SK-N-SH treated with all-trans-retinoic acid at 6 μM for 48 hours (cell line): ENCODE measurements at regions not wholly inside any gene's neighbourhood (a gene's known extent, or its start where the extent isn't known, plus 50 kb on each side); places are given as distances from the start of the nearest gene placed in this dataset.

ENCODE experiments used
- PPARA ChIP-seq: fragments of 250-450 bp; sonication (Bioruptor Pico); IDR thresholded peaks from 2 replicates; pipeline ENCODE4 v1.5.0; 2020; ENCODE audit warnings: mild to moderate bottlenecking, borderline replicate concordance
- RARB ChIP-seq: fragments of 250-450 bp; sonication (Bioruptor Pico); IDR thresholded peaks from 2 replicates; pipeline ENCODE4 v1.8.0; 2021; ENCODE audit warnings: mild to moderate bottlenecking, moderate library complexity
- TSHZ2 ChIP-seq: fragments of 250-450 bp; sonication (Bioruptor Pico); IDR thresholded peaks from 2 replicates; pipeline ENCODE4 v1.5.0; 2020; ENCODE audit warnings: mild to moderate bottlenecking, moderate library complexity
- ZFP3 ChIP-seq: fragments of 250-450 bp; sonication (Bioruptor Pico); IDR thresholded peaks from 2 replicates; pipeline ENCODE4 v1.5.0; 2020; ENCODE audit warnings: mild to moderate bottlenecking, moderate library complexity
- TF ChIP-seq, protein P1 (sequence below): fragments of 250-450 bp; sonication (Bioruptor Pico); IDR thresholded peaks from 2 replicates; pipeline ENCODE4 v1.8.0; 2020; ENCODE audit warnings: mild to moderate bottlenecking, moderate library complexity, borderline replicate concordance

DNA sequence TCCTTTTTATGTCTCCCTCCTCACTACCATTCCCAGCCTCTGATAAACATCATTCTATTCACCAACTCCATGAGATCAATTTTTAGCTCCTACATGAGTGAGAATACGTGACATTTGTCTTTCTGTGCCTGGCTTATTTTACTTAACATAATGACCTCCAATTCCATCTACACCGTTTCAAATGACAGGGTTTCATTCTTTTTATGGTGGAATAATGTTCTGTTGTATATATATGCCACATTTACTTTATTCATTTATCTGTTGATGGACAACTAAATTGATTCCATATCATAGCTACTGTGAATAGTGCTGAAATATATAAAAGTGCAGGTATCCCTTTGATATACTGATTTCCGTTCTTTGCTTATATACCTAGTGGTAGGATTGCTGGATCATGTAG is 503.9 kb downstream of the SMARCA1 start:
- TF ChIP-seq PPARA (CRISPR knock-in tag) (no peak), TSHZ2 (CRISPR knock-in tag) (no peak), RARB (no peak), ZFP3 (CRISPR knock-in tag) (no peak)
- TF ChIP-seq, protein P1, sequence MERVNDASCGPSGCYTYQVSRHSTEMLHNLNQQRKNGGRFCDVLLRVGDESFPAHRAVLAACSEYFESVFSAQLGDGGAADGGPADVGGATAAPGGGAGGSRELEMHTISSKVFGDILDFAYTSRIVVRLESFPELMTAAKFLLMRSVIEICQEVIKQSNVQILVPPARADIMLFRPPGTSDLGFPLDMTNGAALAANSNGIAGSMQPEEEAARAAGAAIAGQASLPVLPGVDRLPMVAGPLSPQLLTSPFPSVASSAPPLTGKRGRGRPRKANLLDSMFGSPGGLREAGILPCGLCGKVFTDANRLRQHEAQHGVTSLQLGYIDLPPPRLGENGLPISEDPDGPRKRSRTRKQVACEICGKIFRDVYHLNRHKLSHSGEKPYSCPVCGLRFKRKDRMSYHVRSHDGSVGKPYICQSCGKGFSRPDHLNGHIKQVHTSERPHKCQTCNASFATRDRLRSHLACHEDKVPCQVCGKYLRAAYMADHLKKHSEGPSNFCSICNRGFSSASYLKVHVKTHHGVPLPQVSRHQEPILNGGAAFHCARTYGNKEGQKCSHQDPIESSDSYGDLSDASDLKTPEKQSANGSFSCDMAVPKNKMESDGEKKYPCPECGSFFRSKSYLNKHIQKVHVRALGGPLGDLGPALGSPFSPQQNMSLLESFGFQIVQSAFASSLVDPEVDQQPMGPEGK (CRISPR knock-in tag) = no peak
